Hematopoietic multipotent progenitor cell treated with erythropoietin and hydrocortisone succinate and interleukin-3 and kit ligand, for 15 days (in vitro differentiated cells): ENCODE measurements at regions not wholly inside any gene's neighbourhood (a gene's known extent, or its start where the extent isn't known, plus 50 kb on each side); places are given as distances from the start of the nearest gene placed in this dataset.
"Not testable (repeated sequence)": the region's sequence is repeated elsewhere in the genome, so short reads cannot be mapped to it uniquely, and the experiment has no call there.

Experiments used
- DNase-seq: peaks from one replicate; pipeline ENCODE4 v3.0.0-alpha.2; 2015; ENCODE audit warnings: low spot score

- no peak for DNase-seq
Observed at GRCh38 chr1:5733596-5733995, 258.6 kb downstream of the NPHP4 start.

- DNase-seq: no peak
Observed at GRCh38 chr1:5731110-5731423, 261.2 kb downstream of the NPHP4 start.

- DNase-seq: no peak
Observed at GRCh38 chr1:5730272-5731109, 261.7 kb downstream of the NPHP4 start.

- no peak for DNase-seq
Observed at GRCh38 chr1:5729636-5730145, 262.5 kb downstream of the NPHP4 start.

GRCh38 chr1:5728663-5729355, 263.4 kb downstream of the NPHP4 start:
- DNase-seq: no peak

GRCh38 chr1:5727871-5728643, 264.2 kb downstream of the NPHP4 start:
- no peak for DNase-seq

- DNase-seq: no peak
Observed at GRCh38 chr1:5727191-5727590, 265.0 kb downstream of the NPHP4 start.

- DNase-seq: not testable (repeated sequence)
Observed at GRCh38 chr1:5726586-5727184, 265.5 kb downstream of the NPHP4 start.

GRCh38 chr1:5725855-5726585, 266.2 kb downstream of the NPHP4 start:
- DNase-seq: no peak

- DNase-seq: no peak
Observed at GRCh38 chr1:5725406-5725805, 266.8 kb downstream of the NPHP4 start.

GRCh38 chr1:5724847-5725246, 267.4 kb downstream of the NPHP4 start:
- no peak for DNase-seq

GRCh38 chr1:5722635-5723164, 269.5 kb downstream of the NPHP4 start:
- no peak for DNase-seq

- DNase-seq: no peak
Observed at GRCh38 chr1:5721634-5722215, 270.5 kb downstream of the NPHP4 start.

GRCh38 chr1:5720936-5721335, 271.3 kb downstream of the NPHP4 start:
- no peak for DNase-seq

GRCh38 chr1:5720484-5720883, 271.7 kb downstream of the NPHP4 start:
- DNase-seq: no peak

- no peak for DNase-seq
Observed at GRCh38 chr1:5720045-5720444, 272.2 kb downstream of the NPHP4 start.

GRCh38 chr1:5718831-5719632, 273.2 kb downstream of the NPHP4 start:
- DNase-seq: no peak

- DNase-seq: no peak
Observed at GRCh38 chr1:5717031-5717682, 275.1 kb downstream of the NPHP4 start.

- DNase-seq: no peak
Observed at GRCh38 chr1:5716126-5716525, 276.1 kb downstream of the NPHP4 start.
